LNCAP (cell line): ENCODE measurements at regions not wholly inside any gene's neighbourhood (a gene's known extent, or its start where the extent isn't known, plus 50 kb on each side); places are given as distances from the start of the nearest gene placed in this dataset.

Experiments used
- CTCF ChIP-seq: fragments of 450-650 bp; IDR thresholded peaks from 2 replicates; pipeline ENCODE4 v1.5.1; 2017; ENCODE audit warnings: mild to moderate bottlenecking

GRCh38 chr22:48975316-48975741 is 852.3 kb downstream of the BRD1 start:
- no peak for TF ChIP-seq CTCF

- no peak for TF ChIP-seq CTCF
These were observed 853.0 kb downstream of the BRD1 start for GRCh38 chr22:48974443-48975315.

- TF ChIP-seq CTCF: no peak
These were observed 854.0 kb downstream of the BRD1 start for GRCh38 chr22:48973694-48974041.

- TF ChIP-seq CTCF: no peak
These were observed 854.5 kb downstream of the BRD1 start for GRCh38 chr22:48972979-48973693.

- TF ChIP-seq CTCF: peak; percentile 66
These were observed 859.3 kb downstream of the BRD1 start for GRCh38 chr22:48968201-48968959.

- no peak for TF ChIP-seq CTCF
These were observed 864.3 kb downstream of the BRD1 start for GRCh38 chr22:48963405-48963804.

GRCh38 chr22:48961705-48962104 is 866.0 kb downstream of the BRD1 start:
- TF ChIP-seq CTCF: no peak
